ENCODE measurements at regions not wholly inside any gene's neighbourhood (a gene's known extent, or its start where the extent isn't known, plus 50 kb on each side); places are given as distances from the start of the nearest gene placed in this dataset.

GRCh38 chr5:159678657-159679392, 237.5 kb upstream of the ADRA1B start:
- H3K4me3 ChIP-seq (ENCODE audit: low read depth in 1 of 2, low read length in 2 of 2) = no peak overlapping the region
- H3K9ac ChIP-seq (ENCODE audit: low read depth, low read length) = no peak overlapping the region
- H3K27ac ChIP-seq (ENCODE audit: low read length) = no peak overlapping the region
- no peaks in the 10 kb centered on the region for H3K36me3 ChIP-seq (ENCODE audit: insufficient read depth, low read length)
- no peaks in the 10 kb centered on the region for H3K27me3 ChIP-seq (ENCODE audit: insufficient read depth, low read length, poor library complexity)
- TF ChIP-seq CTCF (IDR thresholded peaks at IDR 0.05; ENCODE audit: borderline replicate concordance, extremely low read depth, low read length, poor library complexity, severe bottlenecking) = no peak
- TF ChIP-seq EZH2 (IDR thresholded peaks at IDR 0.05; ENCODE audit: borderline replicate concordance, low read depth, low read length, severe bottlenecking) = no peak
- H3K79me2 ChIP-seq (ENCODE audit: insufficient read depth, low read length) = no peaks in the 10 kb centered on the region
- no peaks in the 10 kb centered on the region for H3K4me1 ChIP-seq (ENCODE audit: insufficient read depth, low read length)
- H3K4me2 ChIP-seq (ENCODE audit: insufficient read depth, low read length) = no peak overlapping the region
- DNase-seq = no peak
- H4K20me1 ChIP-seq (ENCODE audit: insufficient read depth, low read length) = no peaks in the 10 kb centered on the region
- ATAC-seq (ENCODE audit: insufficient read depth, low read depth) = no peak; the same call in 2 of the 3 replicates
- H3K9me3 ChIP-seq (ENCODE audit: insufficient read depth, low read length, severe bottlenecking) = peaks cover 29% of the 10 kb centered on the region
- H2AFZ ChIP-seq (ENCODE audit: low read depth, low read length) = no peak overlapping the region

- Histone ChIP-seq H3K4me2 (ENCODE audit: insufficient read depth, low read length) (no peak overlapping the region), H3K36me3 (ENCODE audit: insufficient read depth, low read length) (no peaks in the 10 kb centered on the region), H3K27ac (ENCODE audit: low read length) (no peak overlapping the region), H3K9ac (ENCODE audit: low read depth, low read length) (no peak overlapping the region), H3K27me3 (ENCODE audit: insufficient read depth, low read length, poor library complexity) (no peaks in the 10 kb centered on the region), H3K9me3 (ENCODE audit: insufficient read depth, low read length, severe bottlenecking) (peaks cover 29% of the 10 kb centered on the region), H3K79me2 (ENCODE audit: insufficient read depth, low read length) (no peaks in the 10 kb centered on the region), H3K4me3 (ENCODE audit: low read depth in 1 of 2, low read length in 2 of 2) (no peak overlapping the region), H4K20me1 (ENCODE audit: insufficient read depth, low read length) (no peaks in the 10 kb centered on the region), H2AFZ (ENCODE audit: low read depth, low read length) (no peak overlapping the region), H3K4me1 (ENCODE audit: insufficient read depth, low read length) (no peaks in the 10 kb centered on the region)
- DNase-seq (peak; percentile 35), ATAC-seq (ENCODE audit: insufficient read depth, low read depth) (no peak)
- TF ChIP-seq CTCF (IDR thresholded peaks at IDR 0.05; ENCODE audit: borderline replicate concordance, extremely low read depth, low read length, poor library complexity, severe bottlenecking) (no peak), EZH2 (IDR thresholded peaks at IDR 0.05; ENCODE audit: borderline replicate concordance, low read depth, low read length, severe bottlenecking) (no peak)
Observed at GRCh38 chr5:159680095-159680494, 236.2 kb upstream of the ADRA1B start.

- Histone ChIP-seq H4K20me1 (ENCODE audit: insufficient read depth, low read length) (no peaks in the 10 kb centered on the region), H3K9ac (ENCODE audit: low read depth, low read length) (no peak overlapping the region), H3K4me1 (ENCODE audit: insufficient read depth, low read length) (no peaks in the 10 kb centered on the region), H3K27me3 (ENCODE audit: insufficient read depth, low read length, poor library complexity) (no peaks in the 10 kb centered on the region), H2AFZ (ENCODE audit: low read depth, low read length) (no peak overlapping the region), H3K9me3 (ENCODE audit: insufficient read depth, low read length, severe bottlenecking) (peaks cover 29% of the 10 kb centered on the region), H3K79me2 (ENCODE audit: insufficient read depth, low read length) (no peaks in the 10 kb centered on the region), H3K27ac (ENCODE audit: low read length) (no peak overlapping the region), H3K4me2 (ENCODE audit: insufficient read depth, low read length) (no peak overlapping the region), H3K4me3 (ENCODE audit: low read depth in 1 of 2, low read length in 2 of 2) (no peak overlapping the region), H3K36me3 (ENCODE audit: insufficient read depth, low read length) (no peaks in the 10 kb centered on the region)
- TF ChIP-seq EZH2 (IDR thresholded peaks at IDR 0.05; ENCODE audit: borderline replicate concordance, low read depth, low read length, severe bottlenecking) (no peak), CTCF (IDR thresholded peaks at IDR 0.05; ENCODE audit: borderline replicate concordance, extremely low read depth, low read length, poor library complexity, severe bottlenecking) (no peak)
- ATAC-seq (ENCODE audit: insufficient read depth, low read depth) = no peak
- DNase-seq = no peak
Observed at GRCh38 chr5:159681661-159682060, 234.6 kb upstream of the ADRA1B start.
